Colonic mucosa (tissue), 4 donors: ENCODE measurements at regions not wholly inside any gene's neighbourhood (a gene's known extent, or its start where the extent isn't known, plus 50 kb on each side); places are given as distances from the start of the nearest gene placed in this dataset.

ENCODE experiments used
- DNase-seq: peaks from one replicate; pipeline ENCODE4 v3.0.0-alpha.2; 2020
- H3K27ac ChIP-seq: fragments of 200-600 bp; one replicate; pipeline ENCODE4 v1.8.0; 2021
- H3K27me3 ChIP-seq: fragments of 200-600 bp; one replicate; pipeline ENCODE4 v1.8.0; 2021
- H3K36me3 ChIP-seq: fragments of 200-600 bp; one replicate; pipeline ENCODE4 v1.8.0; 2021
- H3K4me1 ChIP-seq: fragments of 200-600 bp; one replicate; pipeline ENCODE4 v1.8.0; 2021; ENCODE audit warnings: mild to moderate bottlenecking
- H3K4me3 ChIP-seq: fragments of 200-600 bp; one replicate; pipeline ENCODE4 v1.8.0; 2021
- H3K9ac ChIP-seq, 2 donors: one replicate each; pipeline ENCODE4 v1.7.0; 2013; ENCODE audit warnings: control low read depth in 2 of 2, low read depth in 2 of 2, low read length in 2 of 2
- H3K9me3 ChIP-seq: fragments of 200-600 bp; one replicate; pipeline ENCODE4 v1.8.0; 2021
- intact Hi-C: fragments of 100-400 bp; cut with DNase I; formaldehyde crosslinking; loops from one replicate; pipeline ENCODE4 v1.14.1; 2022
- TF ChIP-seq, protein P1 (sequence below): fragments of 200-600 bp; IDR thresholded peaks from one replicate; pipeline ENCODE4 v1.8.0; 2022; ENCODE audit warnings: antibody characterized with exemption, mild to moderate bottlenecking
- donor health status: healthy.
- donor health status: DM: no; HTN: no; CAD: no.
- donor health status: DM: no; HTN: no; CAD: no.

DNA sequence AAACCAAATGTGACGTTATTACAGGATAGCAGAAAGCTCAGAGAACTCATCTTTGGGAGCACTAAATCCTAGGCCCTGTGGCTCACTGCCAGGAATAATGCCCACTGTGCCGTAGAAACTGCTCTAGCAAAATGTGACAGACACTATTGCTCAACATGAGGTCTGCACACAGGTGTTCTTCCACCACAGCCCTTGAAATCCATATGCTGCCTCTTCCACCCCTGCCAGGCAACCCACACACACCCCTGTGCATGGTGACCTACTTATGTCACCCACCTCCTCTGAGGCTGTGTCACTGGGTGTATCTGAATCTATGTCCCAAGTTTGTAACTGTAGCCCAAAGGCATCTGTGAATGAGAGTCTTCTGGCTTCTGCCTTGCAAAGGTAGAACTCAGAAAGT lies 66.1 kb upstream of the MBOAT2 start:
- H3K36me3 ChIP-seq = no peaks in the 10 kb centered on the region
- no peaks in the 10 kb centered on the region for H3K4me1 ChIP-seq
- no peaks in the 10 kb centered on the region for H3K27me3 ChIP-seq
- H3K9ac ChIP-seq = no peak overlapping the region
- no peaks in the 10 kb centered on the region for H3K9me3 ChIP-seq
- intact Hi-C loops = no loop called here
- TF ChIP-seq, protein P1, sequence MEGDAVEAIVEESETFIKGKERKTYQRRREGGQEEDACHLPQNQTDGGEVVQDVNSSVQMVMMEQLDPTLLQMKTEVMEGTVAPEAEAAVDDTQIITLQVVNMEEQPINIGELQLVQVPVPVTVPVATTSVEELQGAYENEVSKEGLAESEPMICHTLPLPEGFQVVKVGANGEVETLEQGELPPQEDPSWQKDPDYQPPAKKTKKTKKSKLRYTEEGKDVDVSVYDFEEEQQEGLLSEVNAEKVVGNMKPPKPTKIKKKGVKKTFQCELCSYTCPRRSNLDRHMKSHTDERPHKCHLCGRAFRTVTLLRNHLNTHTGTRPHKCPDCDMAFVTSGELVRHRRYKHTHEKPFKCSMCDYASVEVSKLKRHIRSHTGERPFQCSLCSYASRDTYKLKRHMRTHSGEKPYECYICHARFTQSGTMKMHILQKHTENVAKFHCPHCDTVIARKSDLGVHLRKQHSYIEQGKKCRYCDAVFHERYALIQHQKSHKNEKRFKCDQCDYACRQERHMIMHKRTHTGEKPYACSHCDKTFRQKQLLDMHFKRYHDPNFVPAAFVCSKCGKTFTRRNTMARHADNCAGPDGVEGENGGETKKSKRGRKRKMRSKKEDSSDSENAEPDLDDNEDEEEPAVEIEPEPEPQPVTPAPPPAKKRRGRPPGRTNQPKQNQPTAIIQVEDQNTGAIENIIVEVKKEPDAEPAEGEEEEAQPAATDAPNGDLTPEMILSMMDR = no peak
- H3K27ac ChIP-seq = no peak overlapping the region
- H3K4me3 ChIP-seq = no peak overlapping the region
- no peak for DNase-seq

DNA sequence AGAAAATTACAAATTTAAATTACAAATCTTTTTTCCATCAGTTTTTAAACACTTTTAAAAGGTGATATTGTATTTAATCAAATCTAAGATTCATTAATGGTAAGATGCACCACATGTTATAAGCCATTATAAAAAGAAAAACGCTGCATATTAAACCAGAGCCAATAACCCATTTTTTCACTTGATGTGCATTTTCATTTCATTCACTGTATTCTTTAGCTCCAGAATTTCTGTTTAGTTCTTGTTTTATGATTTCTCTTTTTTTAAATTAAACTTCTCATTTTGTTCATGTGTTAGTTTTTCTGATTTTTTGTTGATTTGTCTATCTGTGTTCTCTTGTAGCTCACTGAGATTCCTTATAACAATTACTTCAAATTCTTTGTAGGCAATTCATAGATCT lies 62.4 kb upstream of the MBOAT2 start:
- no peak for DNase-seq
- no peaks in the 10 kb centered on the region for H3K4me1 ChIP-seq
- H3K36me3 ChIP-seq = no peaks in the 10 kb centered on the region
- no peak overlapping the region for H3K9ac ChIP-seq
- H3K4me3 ChIP-seq = no peak overlapping the region
- H3K9me3 ChIP-seq = no peaks in the 10 kb centered on the region
- H3K27ac ChIP-seq = no peak overlapping the region
- no peaks in the 10 kb centered on the region for H3K27me3 ChIP-seq
- intact Hi-C loops = no loop called here
- TF ChIP-seq, protein P1 = no peak

- DNase-seq = no peak
- Histone ChIP-seq H3K27ac (no peak overlapping the region), H3K27me3 (no peaks in the 10 kb centered on the region), H3K9me3 (no peaks in the 10 kb centered on the region), H3K4me3 (no peak overlapping the region), H3K4me1 (no peaks in the 10 kb centered on the region), H3K36me3 (no peaks in the 10 kb centered on the region), H3K9ac (no peak overlapping the region)
- TF ChIP-seq, protein P1 = no peak
- intact Hi-C loops = no loop called here
These were observed 59.6 kb upstream of the MBOAT2 start for GRCh38 chr2:9063023-9063606.

- no peaks in the 10 kb centered on the region for H3K27me3 ChIP-seq
- DNase-seq = no peak
- no peak overlapping the region for H3K27ac ChIP-seq
- TF ChIP-seq, protein P1 = no peak
- no peaks in the 10 kb centered on the region for H3K9me3 ChIP-seq
- intact Hi-C loops = no loop called here
- H3K36me3 ChIP-seq = no peaks in the 10 kb centered on the region
- H3K4me1 ChIP-seq = no peaks in the 10 kb centered on the region
- H3K9ac ChIP-seq = no peak overlapping the region
- H3K4me3 ChIP-seq = no peak overlapping the region
These were observed 57.3 kb upstream of the MBOAT2 start for GRCh38 chr2:9060819-9061218.

DNA sequence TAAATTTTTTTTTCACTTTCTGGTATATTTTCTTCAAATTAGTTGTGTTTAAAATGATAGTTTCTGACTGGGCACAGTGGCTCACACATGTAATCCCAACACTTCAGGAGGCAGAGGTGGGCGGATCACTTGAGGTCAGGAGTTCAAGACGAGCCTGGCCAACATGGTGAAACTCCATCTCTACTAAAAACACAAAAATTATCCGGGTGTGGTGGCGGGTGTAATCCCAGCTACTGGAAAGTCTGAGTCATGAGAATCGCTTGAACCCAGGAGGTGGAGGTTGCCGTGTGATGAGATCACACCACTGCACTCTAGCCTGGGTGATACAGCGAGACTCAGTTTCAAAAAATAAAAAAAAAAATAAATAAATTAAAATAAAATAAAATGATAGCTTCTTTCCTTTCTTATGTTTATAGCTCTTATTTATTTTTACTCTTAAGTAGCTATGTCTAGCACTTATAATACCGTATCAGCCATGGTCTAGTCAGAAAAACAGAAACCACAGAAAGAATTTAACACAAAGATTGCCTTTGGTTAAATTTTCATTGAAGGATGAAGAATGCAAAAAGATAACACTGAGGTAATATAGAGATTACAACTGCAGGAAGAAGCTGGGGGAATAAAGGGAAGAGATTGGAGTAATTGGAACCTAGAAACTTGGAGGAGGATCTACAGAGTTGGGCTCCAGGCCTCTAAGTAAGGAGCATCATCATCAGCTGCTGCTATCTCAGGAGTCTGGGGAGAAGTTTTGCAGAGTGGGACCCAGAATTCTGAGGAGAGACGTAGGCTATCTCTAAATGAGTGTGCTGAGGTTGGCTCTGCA lies 54.7 kb upstream of the MBOAT2 start:
- Histone ChIP-seq H3K27ac (no peak overlapping the region), H3K4me3 (no peak overlapping the region), H3K36me3 (no peaks in the 10 kb centered on the region), H3K9ac (no peak overlapping the region), H3K9me3 (no peaks in the 10 kb centered on the region), H3K4me1 (no peaks in the 10 kb centered on the region), H3K27me3 (no peaks in the 10 kb centered on the region)
- TF ChIP-seq, protein P1 = no peak
- no peak for DNase-seq
- intact Hi-C loops = no loop called here
